ENCODE measurements at regions not wholly inside any gene's neighbourhood (a gene's known extent, or its start where the extent isn't known, plus 50 kb on each side); places are given as distances from the start of the nearest gene placed in this dataset.

- intact Hi-C loops (cut with DNase I) = no loop called here
- Histone ChIP-seq H3K9me3 (no peaks in the 10 kb centered on the region), H3K27me3 (ENCODE audit: low read depth) (no peaks in the 10 kb centered on the region), H3K27ac (no peak overlapping the region), H3K4me3 (no peak overlapping the region), H3K36me3 (no peaks in the 10 kb centered on the region), H3K4me1 (no peaks in the 10 kb centered on the region)
- TF ChIP-seq CTCF (IDR thresholded peaks at IDR 0.05) = no peak
- ATAC-seq = no peak
- no peak for DNase-seq
Measured at GRCh38 chr10:9510626-9511025, 1456.1 kb downstream of the GATA3 start.

GRCh38 chr10:9515922-9516321, 1461.4 kb downstream of the GATA3 start:
- no peak overlapping the region for H3K27ac ChIP-seq
- DNase-seq = no peak
- intact Hi-C loops (cut with DNase I) = no loop called here

GRCh38 chr10:9535744-9536143, 1481.3 kb downstream of the GATA3 start:
- Histone ChIP-seq H3K36me3 (no peaks in the 10 kb centered on the region), H3K4me3 (no peak overlapping the region), H3K27me3 (ENCODE audit: low read depth) (no peaks in the 10 kb centered on the region), H3K4me1 (no peaks in the 10 kb centered on the region), H3K9me3 (no peaks in the 10 kb centered on the region), H3K27ac (no peak overlapping the region)
- no peak for DNase-seq
- no peak for TF ChIP-seq CTCF (IDR thresholded peaks at IDR 0.05)
- intact Hi-C loops (cut with DNase I) = no loop called here
- no peak for ATAC-seq

More at GRCh38 chr10:9515922-9516321, 1461.4 kb downstream of the GATA3 start:
- no peak for ATAC-seq
- Histone ChIP-seq H3K9me3 (no peaks in the 10 kb centered on the region), H3K27me3 (ENCODE audit: low read depth) (no peaks in the 10 kb centered on the region), H3K36me3 (no peaks in the 10 kb centered on the region), H3K4me3 (no peak overlapping the region), H3K4me1 (no peaks in the 10 kb centered on the region)
- no peak for TF ChIP-seq CTCF (IDR thresholded peaks at IDR 0.05)

- TF ChIP-seq CTCF (IDR thresholded peaks at IDR 0.05) = no peak
- DNase-seq (no peak), ATAC-seq (no peak)
- Histone ChIP-seq H3K27me3 (ENCODE audit: low read depth) (no peaks in the 10 kb centered on the region), H3K4me3 (no peak overlapping the region), H3K9me3 (no peaks in the 10 kb centered on the region), H3K27ac (no peak overlapping the region), H3K36me3 (no peaks in the 10 kb centered on the region), H3K4me1 (no peaks in the 10 kb centered on the region)
- intact Hi-C loops (cut with DNase I) = no loop called here
Measured at GRCh38 chr10:9545073-9545472, 1472.6 kb upstream of the CELF2 start.

GRCh38 chr10:9547936-9548904, 1469.5 kb upstream of the CELF2 start:
- intact Hi-C loops (cut with DNase I) = no loop called here
- no peaks in the 10 kb centered on the region for H3K9me3 ChIP-seq
- no peak overlapping the region for H3K27ac ChIP-seq
- no peaks in the 10 kb centered on the region for H3K36me3 ChIP-seq
- H3K27me3 ChIP-seq (ENCODE audit: low read depth) = no peaks in the 10 kb centered on the region
- DNase-seq (no peak), ATAC-seq (no peak)
- TF ChIP-seq CTCF (IDR thresholded peaks at IDR 0.05) = no peak
- no peak overlapping the region for H3K4me3 ChIP-seq
- H3K4me1 ChIP-seq = no peaks in the 10 kb centered on the region
